ENCODE measurements at regions not wholly inside any gene's neighbourhood (a gene's known extent, or its start where the extent isn't known, plus 50 kb on each side); places are given as distances from the start of the nearest gene placed in this dataset.

DNA sequence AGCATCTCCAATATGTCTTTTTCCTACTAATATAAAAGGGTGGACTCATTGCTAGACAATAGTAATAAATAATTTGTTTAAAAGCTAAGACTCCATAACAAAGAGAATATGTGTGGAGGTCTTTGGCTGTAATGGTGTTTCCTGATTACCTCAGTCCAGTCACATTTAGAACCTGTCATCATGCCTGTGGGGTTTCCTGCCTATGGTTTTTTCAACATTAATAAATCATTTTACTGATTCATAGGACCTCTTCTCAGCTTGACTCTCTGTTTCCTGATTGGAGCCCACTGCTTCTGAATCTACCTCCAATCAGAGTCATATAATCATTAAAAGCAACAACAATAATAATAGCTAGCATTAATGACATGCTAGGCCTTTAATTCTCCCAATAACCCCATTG is 52.4 kb upstream of the GNAI1 start:
- Histone ChIP-seq H3K36me3 (ENCODE audit: insufficient read depth, low read length) (no peaks in the 10 kb centered on the region), H2AFZ (ENCODE audit: low read length) (no peak overlapping the region), H3K4me1 (ENCODE audit: insufficient read depth, low read length) (peaks cover 16% of the 10 kb centered on the region), H3K4me3 (ENCODE audit: insufficient read depth, low read length) (no peak overlapping the region), H3K9me3 (ENCODE audit: low read depth, low read length) (no peaks in the 10 kb centered on the region), H3K79me2 (ENCODE audit: insufficient read depth, low read length) (no peaks in the 10 kb centered on the region), H3K4me2 (ENCODE audit: insufficient read depth, low read length) (no peak overlapping the region), H3K27me3 (ENCODE audit: insufficient read depth, low read length) (no peaks in the 10 kb centered on the region), H4K20me1 (ENCODE audit: insufficient read depth, low read length) (no peaks in the 10 kb centered on the region), H3K27ac (ENCODE audit: low read depth, low read length) (no peak overlapping the region)
- TF ChIP-seq, protein P1, sequence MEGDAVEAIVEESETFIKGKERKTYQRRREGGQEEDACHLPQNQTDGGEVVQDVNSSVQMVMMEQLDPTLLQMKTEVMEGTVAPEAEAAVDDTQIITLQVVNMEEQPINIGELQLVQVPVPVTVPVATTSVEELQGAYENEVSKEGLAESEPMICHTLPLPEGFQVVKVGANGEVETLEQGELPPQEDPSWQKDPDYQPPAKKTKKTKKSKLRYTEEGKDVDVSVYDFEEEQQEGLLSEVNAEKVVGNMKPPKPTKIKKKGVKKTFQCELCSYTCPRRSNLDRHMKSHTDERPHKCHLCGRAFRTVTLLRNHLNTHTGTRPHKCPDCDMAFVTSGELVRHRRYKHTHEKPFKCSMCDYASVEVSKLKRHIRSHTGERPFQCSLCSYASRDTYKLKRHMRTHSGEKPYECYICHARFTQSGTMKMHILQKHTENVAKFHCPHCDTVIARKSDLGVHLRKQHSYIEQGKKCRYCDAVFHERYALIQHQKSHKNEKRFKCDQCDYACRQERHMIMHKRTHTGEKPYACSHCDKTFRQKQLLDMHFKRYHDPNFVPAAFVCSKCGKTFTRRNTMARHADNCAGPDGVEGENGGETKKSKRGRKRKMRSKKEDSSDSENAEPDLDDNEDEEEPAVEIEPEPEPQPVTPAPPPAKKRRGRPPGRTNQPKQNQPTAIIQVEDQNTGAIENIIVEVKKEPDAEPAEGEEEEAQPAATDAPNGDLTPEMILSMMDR (IDR thresholded peaks at IDR 0.05; ENCODE audit: extremely low read depth, low read depth, low read length) = no peak
- DNase-seq (ENCODE audit: insufficient read length, low spot score, missing footprints) = no peak

DNA sequence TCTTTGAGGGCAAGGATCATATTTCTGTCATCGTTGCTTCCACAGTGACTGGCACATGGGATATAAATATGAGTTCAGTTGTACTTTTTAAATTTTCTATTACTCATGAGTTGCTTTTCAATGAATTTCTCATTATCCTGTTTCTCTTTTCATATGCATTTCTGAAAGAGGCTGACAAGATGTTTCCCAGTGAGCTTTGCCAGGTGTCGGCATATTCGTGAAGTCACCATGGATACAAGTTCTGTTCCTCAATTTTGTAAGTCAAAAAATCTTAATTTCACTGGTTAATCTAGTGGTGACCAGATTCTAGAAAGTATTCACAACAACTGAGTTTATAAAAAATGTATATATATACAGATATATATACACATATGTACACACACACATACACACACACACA is 55.7 kb upstream of the GNAI1 start:
- Histone ChIP-seq H3K36me3 (ENCODE audit: insufficient read depth, low read length) (no peaks in the 10 kb centered on the region), H3K79me2 (ENCODE audit: insufficient read depth, low read length) (no peaks in the 10 kb centered on the region), H3K27me3 (ENCODE audit: insufficient read depth, low read length) (no peaks in the 10 kb centered on the region), H3K9me3 (ENCODE audit: low read depth, low read length) (no peaks in the 10 kb centered on the region), H3K4me2 (ENCODE audit: insufficient read depth, low read length) (peak overlapping the region; percentile 89), H3K4me1 (ENCODE audit: insufficient read depth, low read length) (peaks cover 11% of the 10 kb centered on the region), H3K4me3 (ENCODE audit: insufficient read depth, low read length) (no peak overlapping the region), H3K27ac (ENCODE audit: low read depth, low read length) (no peak overlapping the region), H2AFZ (ENCODE audit: low read length) (peak overlapping the region; percentile 96), H4K20me1 (ENCODE audit: insufficient read depth, low read length) (no peaks in the 10 kb centered on the region)
- no peak for DNase-seq (ENCODE audit: insufficient read length, low spot score, missing footprints)
- TF ChIP-seq, protein P1 (IDR thresholded peaks at IDR 0.05; ENCODE audit: extremely low read depth, low read depth, low read length) = no peak

DNA sequence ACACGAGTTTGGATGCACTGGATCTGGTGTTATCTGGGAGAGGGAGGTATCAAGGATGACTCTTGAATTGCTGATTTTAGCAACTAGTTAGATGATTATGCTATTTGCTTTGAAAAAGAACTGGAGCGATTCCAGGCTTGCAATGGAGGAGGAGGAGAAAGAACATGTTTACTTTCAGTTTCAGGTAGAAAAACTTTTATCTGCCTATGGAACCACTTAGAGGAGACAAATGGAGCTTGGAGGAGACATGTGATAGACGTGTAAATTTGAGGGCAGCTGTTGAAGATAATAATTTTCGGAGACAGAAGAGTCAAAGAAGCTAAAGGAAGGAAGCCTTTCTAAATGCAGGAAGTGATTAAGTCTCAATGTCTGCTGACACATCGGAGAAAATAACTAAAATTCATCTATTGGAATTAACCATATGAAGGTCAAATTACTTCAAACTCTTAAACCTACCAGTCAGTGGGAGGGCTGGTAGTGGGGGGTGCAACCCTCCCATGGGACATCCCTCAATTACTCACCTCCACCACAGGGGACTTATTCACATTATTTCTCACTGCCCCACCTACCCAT is 56.4 kb upstream of the GNAI1 start:
- H3K27me3 ChIP-seq (ENCODE audit: insufficient read depth, low read length) = no peaks in the 10 kb centered on the region
- DNase-seq (ENCODE audit: insufficient read length, low spot score, missing footprints) = no peak
- no peaks in the 10 kb centered on the region for H3K79me2 ChIP-seq (ENCODE audit: insufficient read depth, low read length)
- H3K4me3 ChIP-seq (ENCODE audit: insufficient read depth, low read length) = peak overlapping the region; percentile 69
- no peaks in the 10 kb centered on the region for H3K36me3 ChIP-seq (ENCODE audit: insufficient read depth, low read length)
- peak overlapping the region; percentile 64 for H3K27ac ChIP-seq (ENCODE audit: low read depth, low read length)
- TF ChIP-seq, protein P1 (IDR thresholded peaks at IDR 0.05; ENCODE audit: extremely low read depth, low read depth, low read length) = no peak
- H3K4me2 ChIP-seq (ENCODE audit: insufficient read depth, low read length) = peak overlapping the region; percentile 89
- no peaks in the 10 kb centered on the region for H4K20me1 ChIP-seq (ENCODE audit: insufficient read depth, low read length)
- H2AFZ ChIP-seq (ENCODE audit: low read length) = peak overlapping the region; percentile 96
- no peaks in the 10 kb centered on the region for H3K9me3 ChIP-seq (ENCODE audit: low read depth, low read length)
- H3K4me1 ChIP-seq (ENCODE audit: insufficient read depth, low read length) = peaks cover 11% of the 10 kb centered on the region

DNA sequence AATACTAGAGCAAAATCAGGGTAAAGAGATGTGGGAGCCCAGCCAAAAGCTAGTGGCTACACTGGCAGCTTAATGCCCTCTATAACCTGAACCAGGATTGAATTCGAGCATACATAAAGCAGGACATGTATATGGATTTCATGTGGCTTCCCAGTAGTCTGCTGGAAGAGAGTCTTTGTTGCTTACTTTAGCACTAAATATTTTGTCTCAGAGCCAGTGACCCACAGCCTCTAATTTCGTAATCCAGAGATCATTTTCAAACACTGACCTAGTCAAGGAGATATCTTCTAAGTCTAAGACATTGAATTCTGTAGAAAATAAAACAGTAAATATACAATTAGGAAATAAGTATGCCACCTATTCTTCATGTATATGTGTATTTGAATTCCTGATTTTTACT is 64.2 kb upstream of the GNAI1 start:
- TF ChIP-seq, protein P1 (IDR thresholded peaks at IDR 0.05; ENCODE audit: extremely low read depth, low read depth, low read length) = no peak
- Histone ChIP-seq H2AFZ (ENCODE audit: low read length) (peak overlapping the region; percentile 57), H4K20me1 (ENCODE audit: insufficient read depth, low read length) (no peaks in the 10 kb centered on the region), H3K79me2 (ENCODE audit: insufficient read depth, low read length) (no peaks in the 10 kb centered on the region), H3K36me3 (ENCODE audit: insufficient read depth, low read length) (no peaks in the 10 kb centered on the region), H3K4me1 (ENCODE audit: insufficient read depth, low read length) (peaks cover 6% of the 10 kb centered on the region), H3K27me3 (ENCODE audit: insufficient read depth, low read length) (no peaks in the 10 kb centered on the region), H3K27ac (ENCODE audit: low read depth, low read length) (no peak overlapping the region), H3K4me3 (ENCODE audit: insufficient read depth, low read length) (no peak overlapping the region), H3K9me3 (ENCODE audit: low read depth, low read length) (peaks cover 2% of the 10 kb centered on the region), H3K4me2 (ENCODE audit: insufficient read depth, low read length) (peak overlapping the region; percentile 30)
- peak; percentile 46 for DNase-seq (ENCODE audit: insufficient read length, low spot score, missing footprints)
